GM18519 (cell line): ENCODE measurements at regions not wholly inside any gene's neighbourhood (a gene's known extent, or its start where the extent isn't known, plus 50 kb on each side); places are given as distances from the start of the nearest gene placed in this dataset.

ENCODE experiments used
- ATAC-seq: cut with Tn5 transposase; IDR thresholded peaks from one replicate; pipeline ENCODE4 v1.9.1; 2021; ENCODE audit warnings: mild to moderate bottlenecking, moderate library complexity; ENCODE audit not compliant: unreplicated experiment, low FRiP score

DNA sequence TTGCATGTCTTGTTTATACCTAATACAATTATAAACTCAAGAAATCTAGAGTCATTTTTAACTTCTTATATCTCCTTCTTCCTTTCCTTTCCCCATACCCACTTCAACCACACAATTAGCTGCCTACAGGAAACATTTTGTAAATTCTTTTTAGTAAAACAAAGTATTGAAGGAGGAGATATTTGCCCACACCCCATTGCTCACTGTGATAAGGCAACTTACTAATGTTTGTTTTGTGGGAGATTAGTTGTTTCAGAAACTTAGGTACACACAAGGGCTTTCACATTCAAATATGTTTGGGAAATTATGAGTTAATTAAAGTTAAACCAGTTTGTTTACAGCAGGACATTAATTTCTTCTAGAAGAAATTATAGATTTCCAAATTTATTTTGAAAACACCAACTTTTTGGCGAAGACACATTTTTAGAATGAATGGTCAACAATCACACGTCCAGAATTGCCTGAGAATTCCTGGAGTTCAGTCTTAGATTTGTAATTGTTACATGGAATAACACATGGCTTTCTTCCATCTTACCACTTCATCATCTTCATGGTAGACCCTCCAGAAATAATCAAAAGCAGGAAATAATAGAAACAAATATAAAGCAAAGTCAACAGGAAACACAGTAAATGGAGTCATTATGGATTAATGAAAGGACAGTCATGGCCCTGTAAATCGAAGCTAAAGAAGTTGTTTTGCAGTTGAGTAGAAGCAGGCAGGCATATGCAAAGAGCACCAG lies 62.5 kb upstream of the RAB27B start:
- ATAC-seq, result no peak

DNA sequence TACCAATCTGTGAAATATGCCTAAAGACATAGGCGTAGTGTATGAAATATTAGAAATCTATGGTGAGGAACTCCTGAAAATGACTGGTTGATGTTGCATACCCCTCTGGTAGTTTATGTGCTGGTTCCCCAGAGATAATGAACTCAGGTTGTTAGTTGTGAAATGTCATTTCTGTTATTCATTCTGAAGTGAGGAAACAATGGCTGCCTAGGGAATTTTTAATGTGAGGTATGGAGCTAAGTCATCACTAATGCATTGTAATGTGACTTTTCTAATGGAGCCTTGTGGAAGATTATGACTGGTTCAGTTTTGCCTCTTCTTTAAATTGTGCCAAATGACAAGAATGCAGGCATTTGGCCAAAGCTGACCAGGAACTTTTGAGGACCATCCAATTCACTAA lies 61.6 kb upstream of the RAB27B start:
- no peak for ATAC-seq

DNA sequence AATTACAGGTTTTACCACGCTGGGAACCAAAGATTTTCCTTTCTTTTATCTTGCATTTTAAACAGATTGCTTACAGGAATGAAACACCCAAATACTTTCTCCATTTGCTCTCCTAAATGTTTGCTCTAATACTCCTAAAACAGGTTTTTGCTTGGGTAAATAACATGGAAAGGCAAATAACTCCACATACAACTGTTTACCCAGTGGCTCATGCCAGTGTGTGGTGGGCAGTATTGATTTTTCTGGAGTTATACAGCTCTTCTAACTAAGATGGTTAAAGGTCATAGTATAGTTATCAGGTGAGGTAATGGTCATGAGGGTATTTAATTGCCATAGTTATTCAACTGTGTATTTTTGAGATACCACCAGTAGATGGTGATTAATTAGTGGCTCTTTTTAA lies 61.2 kb upstream of the RAB27B start:
- no peak for ATAC-seq

DNA sequence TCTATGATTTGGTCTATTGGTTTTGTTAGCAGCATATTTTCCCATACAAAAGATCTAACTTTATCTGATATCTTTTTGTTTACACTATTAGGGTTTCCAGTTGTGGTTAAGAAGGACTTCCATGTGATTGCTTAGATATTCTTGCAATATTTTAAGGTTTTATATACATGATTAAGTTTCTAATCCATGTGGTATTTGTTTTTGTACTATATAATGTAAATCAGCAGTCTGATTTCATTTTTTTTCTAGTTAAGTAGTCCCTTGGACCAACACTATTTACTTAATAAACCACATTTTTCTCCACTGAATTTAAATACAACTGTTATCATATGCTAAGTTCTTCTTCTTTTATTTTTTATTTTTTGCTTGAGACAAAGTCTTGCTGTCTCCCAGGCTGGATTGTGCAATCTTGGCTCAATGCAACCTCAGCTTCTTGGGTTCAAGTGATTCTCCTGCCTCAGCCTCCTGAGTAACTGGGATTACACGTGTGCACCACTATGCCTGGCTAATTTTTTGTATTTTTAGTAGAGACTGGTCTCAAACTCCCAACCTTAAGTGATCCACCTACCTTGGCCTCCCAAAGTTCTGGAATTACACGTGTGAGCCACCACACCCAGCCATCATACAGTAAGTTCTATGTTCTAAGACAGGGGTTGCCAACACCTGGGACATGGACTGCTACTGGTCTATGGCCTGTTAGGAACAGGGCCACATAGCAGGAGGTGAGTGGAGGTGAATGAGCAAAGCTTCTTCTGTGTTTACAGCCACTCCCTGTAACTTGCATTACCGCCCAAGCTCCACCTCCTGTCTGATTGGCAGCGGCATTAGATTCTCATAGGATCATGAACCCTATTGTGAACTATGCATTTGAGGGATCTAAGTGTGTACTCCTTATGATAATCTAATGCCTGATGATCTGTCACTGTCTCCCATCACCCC lies 58.5 kb upstream of the RAB27B start:
- no peak for ATAC-seq

DNA sequence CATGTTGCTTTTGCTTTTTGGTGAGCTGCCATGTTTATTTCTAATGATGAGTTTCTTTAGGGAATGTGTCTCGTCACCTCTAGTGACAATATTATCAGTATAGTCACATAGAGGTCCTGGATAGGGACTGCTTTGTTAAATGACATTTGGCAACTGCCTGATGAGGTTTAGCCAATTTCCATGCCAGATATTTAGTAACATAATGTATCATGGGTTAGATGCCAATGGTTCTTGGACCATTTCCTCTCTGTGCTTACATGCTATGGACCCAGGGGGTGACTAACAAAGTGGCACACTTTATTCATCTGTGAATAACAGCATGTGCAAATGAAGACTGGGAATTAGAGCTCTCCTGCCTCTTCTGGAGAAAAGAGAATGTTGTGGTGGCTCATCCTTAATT lies 56.2 kb upstream of the RAB27B start:
- no peak for ATAC-seq

DNA sequence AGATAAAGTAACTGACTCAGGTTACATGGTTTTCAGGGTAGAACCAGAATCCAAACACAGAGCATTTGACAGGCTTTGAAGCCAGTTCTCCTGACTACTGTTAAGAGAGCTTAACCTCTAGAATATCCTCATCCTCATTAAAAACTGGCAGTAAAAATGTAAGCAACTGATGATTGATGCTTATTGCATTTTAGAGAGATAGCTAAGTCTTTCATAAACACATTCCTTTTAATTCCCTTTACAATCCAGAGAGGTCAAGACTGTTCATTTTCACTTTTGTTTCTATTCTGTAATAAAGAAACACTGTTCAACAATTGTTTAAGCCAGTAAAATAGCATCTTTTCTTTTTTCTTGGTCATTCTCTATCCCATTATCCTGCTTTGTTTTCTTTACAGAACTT lies 53.9 kb upstream of the RAB27B start:
- ATAC-seq, result no peak

DNA sequence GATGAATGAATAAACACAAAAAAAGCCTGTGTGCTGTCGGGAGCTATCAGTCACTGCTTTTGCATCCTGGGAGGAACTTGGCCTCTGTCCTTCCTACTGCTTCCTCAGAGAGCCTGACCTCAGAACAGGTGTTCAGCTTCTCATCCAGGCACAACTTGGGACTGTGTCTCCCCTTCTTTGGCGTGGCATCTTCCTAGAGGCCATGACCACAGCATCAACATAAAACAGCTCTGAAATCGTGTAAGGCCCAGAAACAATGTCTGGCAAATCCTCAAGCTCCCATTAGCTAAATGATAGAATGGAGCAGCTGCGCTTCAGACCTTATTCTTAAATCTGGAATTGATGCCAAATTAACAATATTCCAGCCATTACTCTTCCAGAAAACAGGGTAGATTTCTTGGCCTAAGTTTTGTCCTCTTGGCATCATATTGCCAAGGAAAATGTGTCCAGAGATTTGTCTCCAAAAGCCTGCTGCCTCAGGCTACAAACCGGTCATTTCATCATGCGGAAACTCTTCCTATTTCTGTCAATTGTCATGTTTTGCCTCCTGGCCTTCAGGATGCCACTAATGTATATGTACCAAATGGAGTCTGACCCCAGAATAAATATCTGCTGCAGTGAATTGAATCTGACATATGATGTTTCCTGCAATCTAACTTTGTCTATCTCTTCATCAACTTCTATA lies 53.2 kb upstream of the RAB27B start:
- ATAC-seq, result no peak

DNA sequence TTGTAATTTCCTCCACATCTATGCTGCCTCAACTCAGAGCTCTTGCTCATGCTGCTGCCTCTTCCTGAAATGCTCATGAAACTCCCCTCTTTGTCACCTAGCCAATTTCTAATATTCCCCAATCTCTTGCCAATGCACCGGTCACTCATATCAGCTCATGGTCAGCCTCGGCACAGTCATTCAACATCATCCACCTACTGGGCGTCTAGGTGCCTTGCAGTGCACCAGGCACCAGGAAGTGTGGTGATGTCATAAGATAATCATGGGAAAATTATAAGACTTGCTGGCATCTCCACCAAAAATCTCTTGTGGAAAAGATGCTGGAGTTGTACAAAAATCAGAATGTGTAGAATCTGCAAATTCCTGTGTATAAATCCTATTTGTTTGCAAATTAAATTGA lies 52.6 kb upstream of the RAB27B start:
- no peak for ATAC-seq

DNA sequence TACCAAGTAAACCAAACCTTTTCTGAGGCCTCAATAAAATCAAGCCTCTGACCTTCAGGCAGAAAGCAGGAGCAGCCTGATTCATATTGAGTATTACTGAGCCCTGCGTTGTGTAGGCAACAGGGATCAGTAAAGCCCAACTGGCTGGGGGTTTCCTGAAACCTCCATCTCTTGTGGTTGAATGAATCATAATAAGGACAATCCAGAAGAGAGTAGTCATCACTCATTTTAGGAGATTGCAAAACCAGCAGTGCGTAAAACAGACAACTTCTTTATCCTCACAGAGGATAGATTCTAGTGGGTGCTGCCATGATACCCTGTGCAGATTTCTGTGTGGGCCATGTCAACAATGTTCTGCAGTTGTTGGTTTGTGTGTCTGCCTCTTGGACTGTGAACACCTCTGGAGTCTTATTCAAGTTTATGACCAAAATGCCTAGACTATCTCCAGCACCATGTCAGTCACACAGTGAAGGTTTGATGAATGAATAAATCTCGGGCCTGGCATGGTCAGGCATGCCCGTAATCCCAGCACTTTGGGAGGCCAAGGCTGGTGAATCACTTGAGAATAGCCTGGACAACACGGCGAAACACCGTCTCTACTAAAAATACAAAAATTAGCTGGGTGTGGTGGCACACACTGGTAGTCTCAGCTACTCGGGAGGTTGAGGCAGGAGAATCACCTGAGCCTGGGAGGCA lies 51.8 kb upstream of the RAB27B start:
- no peak for ATAC-seq

DNA sequence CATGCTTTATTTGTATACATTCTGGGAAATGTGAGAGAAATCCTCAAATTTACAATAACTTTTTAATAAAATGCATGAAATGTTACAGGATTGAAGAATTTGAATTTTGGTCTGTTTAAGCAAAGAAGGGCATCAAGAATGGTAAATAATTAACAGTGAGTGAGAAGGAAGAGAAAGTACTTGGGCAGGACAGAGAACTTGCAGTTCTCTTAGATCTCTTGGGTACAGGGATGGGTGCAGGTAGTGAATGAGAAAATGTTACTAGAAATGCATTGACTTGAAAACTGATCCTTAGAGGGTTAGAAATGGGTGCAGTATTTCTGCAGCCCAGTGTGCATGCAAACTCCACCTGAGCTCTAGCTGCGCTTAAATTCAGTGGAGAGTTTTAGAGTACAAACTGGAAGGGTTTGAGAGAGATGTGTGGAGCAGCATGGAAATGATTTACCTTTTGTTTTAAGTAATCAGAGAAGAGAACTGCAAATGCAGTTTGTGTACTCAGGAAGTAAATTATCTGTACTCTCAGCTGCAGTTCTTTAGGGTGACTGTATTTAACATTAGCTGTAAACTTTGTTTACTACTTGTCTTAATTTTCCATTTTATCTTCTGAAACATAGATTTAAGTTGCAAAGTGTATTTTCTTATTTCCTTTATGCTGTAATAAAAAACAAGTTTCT lies 51.0 kb upstream of the RAB27B start:
- ATAC-seq, result no peak

DNA sequence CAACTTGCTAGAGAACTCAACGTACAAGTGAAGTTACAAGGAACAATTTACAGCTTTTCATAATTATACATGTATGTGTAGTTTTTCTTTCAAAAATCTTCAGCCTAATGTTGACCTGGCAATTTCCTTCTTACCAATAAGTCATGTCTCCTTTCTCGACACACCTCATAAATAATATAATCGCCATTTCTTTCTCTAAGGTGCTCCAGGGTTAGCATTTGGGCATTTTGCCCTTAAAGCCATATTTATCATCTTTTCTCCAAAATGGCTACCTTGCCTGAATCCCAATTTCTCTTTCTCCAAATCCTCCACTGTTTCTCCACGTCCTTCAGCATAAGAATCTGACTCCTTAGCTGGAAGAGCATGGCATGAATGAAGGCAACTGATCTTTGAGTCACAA lies 50.3 kb upstream of the RAB27B start:
- no peak for ATAC-seq
